HepG2 (cell line): ENCODE measurements at regions not wholly inside any gene's neighbourhood (a gene's known extent, or its start where the extent isn't known, plus 50 kb on each side); places are given as distances from the start of the nearest gene placed in this dataset.

ENCODE experiments used
- ATAC-seq: fragments of 200-7000 bp; cut with Tn5 transposase; 3 replicates; pipeline ENCODE4 v1.9.1; 2020; ENCODE audit warnings: mild to moderate bottlenecking, moderate library complexity
- BruUV-seq: library from RNA; stranded (reverse); fragments of 400-500 nt; replicated peaks from 2 replicates; lab custom pipeline; 2021; lab: Mats Ljungman, UMichigan
- CTCF ChIA-PET: fragments of 300-600 bp; formaldehyde crosslinking; extraction: SDS; loops from one replicate; lab custom pipeline; 2021; ENCODE audit warnings: low total read pairs, inconsistent platforms, low intra/inter-chr PET ratio; lab: Yijun Ruan, JAX
- POLR2A ChIA-PET: fragments of 350-600 bp; sonication (Branson Sonifier 250); formaldehyde crosslinking; loops from one replicate; lab custom pipeline; 2020; ENCODE audit warnings: antibody characterized with exemption, inconsistent platforms; lab: Yijun Ruan, JAX
- DNase-seq: peaks from one replicate; pipeline ENCODE4 v3.0.0-alpha.2; 2015; ENCODE audit warnings: low spot score
- FAIRE-seq: peaks from 3 replicates; lab custom pipeline; 2011; peaks lifted over from hg19 to GRCh38; lab: Jason Lieb, UNC
- H2AFZ ChIP-seq: one replicate; pipeline ENCODE4 v1.6.1; 2011; ENCODE audit warnings: low read length, inconsistent platforms
- H3K27ac ChIP-seq: fragments of 300-600 bp; 3 replicates; pipeline ENCODE4 v1.8.0; 2011; ENCODE audit warnings: mixed run types, mild to moderate bottlenecking, mixed read lengths, low read length, inconsistent platforms; ENCODE audit not compliant: insufficient read depth; ENCODE audit errors: extremely low read length
- H3K27me3 ChIP-seq, 2 experiments: fragments of 200-600 bp in 1 of 2; 2 replicates in 1 of 2; 3 replicates in 1 of 2; pipeline versions ENCODE4 v1.6.0 to v1.8.0; 2011; ENCODE audit warnings: low read length in 2 of 2, mild to moderate bottlenecking in 2 of 2, moderate library complexity in 2 of 2, inconsistent platforms in 1 of 2; ENCODE audit not compliant: insufficient read depth in 2 of 2, control insufficient read depth in 1 of 2
- H3K36me3 ChIP-seq, 2 experiments: fragments of 200-600 bp in 1 of 2; replicated peaks in 1 of 2; 2 replicates in 1 of 2; 3 replicates in 1 of 2; pipeline versions ENCODE4 v1.5.1 to v1.8.0; 2011; ENCODE audit warnings: low read length in 2 of 2, inconsistent platforms in 1 of 2; ENCODE audit not compliant: insufficient read depth in 2 of 2, control insufficient read depth in 1 of 2
- H3K4me1 ChIP-seq: 2 replicates; pipeline ENCODE4 v1.5.1; 2012; ENCODE audit warnings: low read length, inconsistent platforms; ENCODE audit not compliant: insufficient read depth
- H3K4me2 ChIP-seq: 2 replicates; pipeline ENCODE4 v1.6.0; 2011; ENCODE audit warnings: low read depth, low read length, inconsistent platforms
- H3K4me3 ChIP-seq, 3 experiments: fragments of 200-600 bp in 1 of 3; sonication (generic), shearing (Covaris generic) in 1 of 3; replicated peaks in 1 of 3; 2 replicates each; pipeline ENCODE4 v1.5.1; 2011 to 2016; ENCODE audit warnings: low read length in 3 of 3, inconsistent platforms in 2 of 3, low read depth in 2 of 3, mild to moderate bottlenecking in 2 of 3, control low read depth in 1 of 3, mixed read lengths in 1 of 3; ENCODE audit not compliant: insufficient read depth in 1 of 3
- H3K79me2 ChIP-seq: one replicate; pipeline ENCODE4 v1.6.1; 2011; ENCODE audit warnings: low read length, inconsistent platforms; ENCODE audit not compliant: insufficient read depth
- H3K9ac ChIP-seq: 2 replicates; pipeline ENCODE4 v1.6.0; 2011; ENCODE audit warnings: mild to moderate bottlenecking, low read depth, low read length, inconsistent platforms; ENCODE audit not compliant: insufficient read depth
- H3K9me3 ChIP-seq: 2 replicates; pipeline ENCODE4 v1.5.1; 2012; ENCODE audit warnings: mild to moderate bottlenecking, low read length
- H4K20me1 ChIP-seq: 2 replicates; pipeline ENCODE4 v1.6.0; 2011; ENCODE audit warnings: inconsistent platforms, mild to moderate bottlenecking, low read length, moderate library complexity; ENCODE audit not compliant: insufficient read depth
- BRCA1 ChIP-seq: sonication (generic); formaldehyde crosslinking; IDR thresholded peaks from 2 replicates; pipeline ENCODE4 v1.4.0; 2020; ENCODE audit warnings: missing genetic modification reagents
- FOXA3 ChIP-seq: IDR thresholded peaks from 2 replicates; pipeline ENCODE4 v1.6.1; 2016; ENCODE audit warnings: missing genetic modification reagents, missing compliant biosample characterization
- MED8 ChIP-seq: sonication (generic); formaldehyde crosslinking; IDR thresholded peaks from 2 replicates; pipeline ENCODE4 v1.8.1; 2023; ENCODE audit warnings: mild to moderate bottlenecking, missing genetic modification reagents; ENCODE audit not compliant: insufficient replicate concordance
- RXRB ChIP-seq: IDR thresholded peaks from 2 replicates; pipeline ENCODE4 v1.6.1; 2016; ENCODE audit warnings: borderline replicate concordance, missing genetic modification reagents, missing compliant biosample characterization
- TOE1 ChIP-seq: sonication (generic); formaldehyde crosslinking; IDR thresholded peaks from 2 replicates; pipeline ENCODE4 v1.4.0; 2020; ENCODE audit warnings: mild to moderate bottlenecking, missing genetic modification reagents
- XBP1 ChIP-seq: sonication (generic); formaldehyde crosslinking; IDR thresholded peaks from 2 replicates; pipeline ENCODE4 v1.5.0; 2020; ENCODE audit warnings: missing genetic modification reagents
- ZNF441 ChIP-seq: sonication (generic); formaldehyde crosslinking; IDR thresholded peaks from 2 replicates; pipeline ENCODE4 v1.7.0; 2021; ENCODE audit warnings: missing genetic modification reagents, borderline replicate concordance
- ZNF577 ChIP-seq: sonication (generic); formaldehyde crosslinking; IDR thresholded peaks from 2 replicates; pipeline ENCODE4 v1.4.0; 2020; ENCODE audit warnings: mild to moderate bottlenecking, low read depth, missing genetic modification reagents, borderline replicate concordance
- WGBS: methylation state at CpG from one replicate; pipeline ENCODE4 v1.1.6; 2017; ENCODE audit warnings: low lambda C conversion rate; 5-methylcytosine and 5-hydroxymethylcytosine counted together
- in situ Hi-C: cut with HindIII; loops from 2 replicates; pipeline ENCODE4 v1.10.0; 2017; ENCODE audit warnings: low pct_unique_long_range_greater_than_20kb; ENCODE audit not compliant: extremely low pct_ligation_motif_present
- intact Hi-C: fragments of 100-400 bp; cut with micrococcal nuclease; formaldehyde crosslinking; loops from one replicate; pipeline ENCODE4 v1.10.0; 2022; ENCODE audit not compliant: unreplicated experiment
- TF ChIP-seq, protein P1 (sequence below): sonication (generic); formaldehyde crosslinking; IDR thresholded peaks from 2 replicates; pipeline ENCODE4 v1.4.0; 2020; ENCODE audit warnings: missing genetic modification reagents
- TF ChIP-seq, protein P2 (sequence below): sonication (generic); formaldehyde crosslinking; IDR thresholded peaks from 2 replicates; pipeline ENCODE4 v1.5.0; 2020; ENCODE audit warnings: missing genetic modification reagents, mild to moderate bottlenecking, borderline replicate concordance

DNA sequence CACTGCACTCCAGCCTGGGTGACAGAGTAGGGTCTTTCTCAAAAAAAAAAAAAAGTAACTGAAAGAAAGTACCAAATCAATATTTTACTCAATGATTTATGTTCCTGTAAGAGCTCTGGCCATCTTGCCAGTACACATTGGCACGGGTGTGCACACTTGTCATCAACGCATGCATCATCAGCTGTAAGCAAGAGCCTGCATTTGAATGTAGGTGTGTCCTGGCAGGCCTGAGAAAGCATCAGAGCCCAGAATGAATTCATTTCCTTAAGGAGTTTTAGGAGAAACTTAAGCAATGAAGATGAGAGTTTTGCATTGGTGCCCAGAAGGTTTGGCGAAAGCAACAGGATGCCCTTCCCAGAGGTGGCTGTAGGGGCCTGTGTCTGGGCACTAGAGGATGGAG is 88.5 kb upstream of the FZD10 start:
- Histone ChIP-seq H3K4me2 (no peak overlapping the region), H3K36me3 (no peaks in the 10 kb centered on the region), H3K27ac (no peak overlapping the region), H3K27me3 (peaks cover 0 to 31% of the 10 kb centered on the region in 2 experiments; a peak in 3 of 5 replicates), H4K20me1 (no peaks in the 10 kb centered on the region), H3K79me2 (no peaks in the 10 kb centered on the region), H3K4me1 (no peaks in the 10 kb centered on the region), H2AFZ (no peak overlapping the region), H3K9me3 (no peaks in the 10 kb centered on the region), H3K9ac (no peak overlapping the region), H3K4me3 (no peak overlapping the region)
- no TSS peak for BruUV-seq
- FAIRE-seq (no peak), DNase-seq (no peak), ATAC-seq (no peak)
- intact Hi-C loops, result no loop called here
- CTCF ChIA-PET, result no interaction called here
- POLR2A ChIA-PET, result no interaction called here
- TF ChIP-seq MED8 (CRISPR knock-in tag), result no peak
- no peak for TF ChIP-seq RXRB
- TF ChIP-seq ZNF577, result no peak
- no peak for TF ChIP-seq FOXA3
- no peak for TF ChIP-seq BRCA1
- TF ChIP-seq, protein P1, sequence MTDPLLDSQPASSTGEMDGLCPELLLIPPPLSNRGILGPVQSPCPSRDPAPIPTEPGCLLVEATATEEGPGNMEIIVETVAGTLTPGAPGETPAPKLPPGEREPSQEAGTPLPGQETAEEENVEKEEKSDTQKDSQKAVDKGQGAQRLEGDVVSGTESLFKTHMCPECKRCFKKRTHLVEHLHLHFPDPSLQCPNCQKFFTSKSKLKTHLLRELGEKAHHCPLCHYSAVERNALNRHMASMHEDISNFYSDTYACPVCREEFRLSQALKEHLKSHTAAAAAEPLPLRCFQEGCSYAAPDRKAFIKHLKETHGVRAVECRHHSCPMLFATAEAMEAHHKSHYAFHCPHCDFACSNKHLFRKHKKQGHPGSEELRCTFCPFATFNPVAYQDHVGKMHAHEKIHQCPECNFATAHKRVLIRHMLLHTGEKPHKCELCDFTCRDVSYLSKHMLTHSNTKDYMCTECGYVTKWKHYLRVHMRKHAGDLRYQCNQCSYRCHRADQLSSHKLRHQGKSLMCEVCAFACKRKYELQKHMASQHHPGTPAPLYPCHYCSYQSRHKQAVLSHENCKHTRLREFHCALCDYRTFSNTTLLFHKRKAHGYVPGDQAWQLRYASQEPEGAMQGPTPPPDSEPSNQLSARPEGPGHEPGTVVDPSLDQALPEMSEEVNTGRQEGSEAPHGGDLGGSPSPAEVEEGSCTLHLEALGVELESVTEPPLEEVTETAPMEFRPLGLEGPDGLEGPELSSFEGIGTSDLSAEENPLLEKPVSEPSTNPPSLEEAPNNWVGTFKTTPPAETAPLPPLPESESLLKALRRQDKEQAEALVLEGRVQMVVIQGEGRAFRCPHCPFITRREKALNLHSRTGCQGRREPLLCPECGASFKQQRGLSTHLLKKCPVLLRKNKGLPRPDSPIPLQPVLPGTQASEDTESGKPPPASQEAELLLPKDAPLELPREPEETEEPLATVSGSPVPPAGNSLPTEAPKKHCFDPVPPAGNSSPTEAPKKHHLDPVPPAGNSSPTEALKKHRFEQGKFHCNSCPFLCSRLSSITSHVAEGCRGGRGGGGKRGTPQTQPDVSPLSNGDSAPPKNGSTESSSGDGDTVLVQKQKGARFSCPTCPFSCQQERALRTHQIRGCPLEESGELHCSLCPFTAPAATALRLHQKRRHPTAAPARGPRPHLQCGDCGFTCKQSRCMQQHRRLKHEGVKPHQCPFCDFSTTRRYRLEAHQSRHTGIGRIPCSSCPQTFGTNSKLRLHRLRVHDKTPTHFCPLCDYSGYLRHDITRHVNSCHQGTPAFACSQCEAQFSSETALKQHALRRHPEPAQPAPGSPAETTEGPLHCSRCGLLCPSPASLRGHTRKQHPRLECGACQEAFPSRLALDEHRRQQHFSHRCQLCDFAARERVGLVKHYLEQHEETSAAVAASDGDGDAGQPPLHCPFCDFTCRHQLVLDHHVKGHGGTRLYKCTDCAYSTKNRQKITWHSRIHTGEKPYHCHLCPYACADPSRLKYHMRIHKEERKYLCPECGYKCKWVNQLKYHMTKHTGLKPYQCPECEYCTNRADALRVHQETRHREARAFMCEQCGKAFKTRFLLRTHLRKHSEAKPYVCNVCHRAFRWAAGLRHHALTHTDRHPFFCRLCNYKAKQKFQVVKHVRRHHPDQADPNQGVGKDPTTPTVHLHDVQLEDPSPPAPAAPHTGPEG (CRISPR knock-in tag), result no peak
- TF ChIP-seq ZNF441 (CRISPR knock-in tag), result no peak
- TF ChIP-seq TOE1, result no peak
- no peak for TF ChIP-seq XBP1 (CRISPR knock-in tag)
- TF ChIP-seq, protein P2, sequence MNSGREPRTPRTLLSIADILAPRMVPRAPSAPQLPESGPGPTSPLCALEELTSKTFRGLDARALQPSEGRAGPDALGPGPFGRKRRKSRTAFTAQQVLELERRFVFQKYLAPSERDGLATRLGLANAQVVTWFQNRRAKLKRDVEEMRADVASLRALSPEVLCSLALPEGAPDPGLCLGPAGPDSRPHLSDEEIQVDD (CRISPR knock-in tag), result no peak
- WGBS, result 35% methylated on average over 3 of the region's 3 CpGs
- in situ Hi-C loops, result no loop called here
